ENCODE measurements at regions not wholly inside any gene's neighbourhood (a gene's known extent, or its start where the extent isn't known, plus 50 kb on each side); places are given as distances from the start of the nearest gene placed in this dataset.
"Not testable (repeated sequence)": the region's sequence is repeated elsewhere in the genome, so short reads cannot be mapped to it uniquely, and the experiment has no call there.

DNA sequence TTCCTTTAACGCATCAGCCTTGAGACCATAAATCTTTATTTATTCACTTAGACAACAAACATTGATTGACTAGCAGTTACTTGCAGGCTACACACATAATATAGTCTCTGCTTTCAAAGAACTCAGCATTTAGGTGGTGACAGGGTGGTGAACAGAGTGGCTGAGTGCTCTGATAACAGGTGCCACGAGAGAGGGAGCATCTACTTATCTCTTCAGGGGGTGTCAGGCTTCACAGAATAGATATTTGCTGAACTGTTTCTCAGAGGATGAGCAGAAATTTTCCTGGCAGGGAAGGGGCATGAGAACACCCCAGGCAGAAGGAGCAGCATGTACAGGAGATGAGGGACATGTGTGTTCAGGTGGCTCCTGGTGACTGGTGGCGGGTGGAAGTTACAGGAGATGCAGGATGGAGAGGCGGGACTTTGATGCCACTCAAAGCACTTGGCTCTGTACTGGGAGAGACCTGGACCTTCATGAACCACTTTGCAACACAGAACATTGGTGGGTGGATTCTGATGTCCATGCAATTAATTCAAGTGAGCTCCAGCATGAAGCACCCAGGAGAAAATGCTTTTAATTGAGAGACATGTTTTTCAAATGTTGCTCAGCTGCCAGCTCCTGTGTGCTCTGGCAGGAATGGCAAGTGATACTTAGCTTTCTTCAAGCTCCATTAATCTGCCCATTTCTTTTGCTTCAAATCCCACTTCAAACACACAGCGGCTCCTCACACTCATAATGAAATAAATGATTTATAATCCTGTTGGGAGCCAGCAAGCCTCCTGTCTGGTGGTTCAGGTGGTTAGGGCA lies 248.9 kb downstream of the MYCN start:
- no peak for DNase-seq (ENCODE audit: low read depth)

DNA sequence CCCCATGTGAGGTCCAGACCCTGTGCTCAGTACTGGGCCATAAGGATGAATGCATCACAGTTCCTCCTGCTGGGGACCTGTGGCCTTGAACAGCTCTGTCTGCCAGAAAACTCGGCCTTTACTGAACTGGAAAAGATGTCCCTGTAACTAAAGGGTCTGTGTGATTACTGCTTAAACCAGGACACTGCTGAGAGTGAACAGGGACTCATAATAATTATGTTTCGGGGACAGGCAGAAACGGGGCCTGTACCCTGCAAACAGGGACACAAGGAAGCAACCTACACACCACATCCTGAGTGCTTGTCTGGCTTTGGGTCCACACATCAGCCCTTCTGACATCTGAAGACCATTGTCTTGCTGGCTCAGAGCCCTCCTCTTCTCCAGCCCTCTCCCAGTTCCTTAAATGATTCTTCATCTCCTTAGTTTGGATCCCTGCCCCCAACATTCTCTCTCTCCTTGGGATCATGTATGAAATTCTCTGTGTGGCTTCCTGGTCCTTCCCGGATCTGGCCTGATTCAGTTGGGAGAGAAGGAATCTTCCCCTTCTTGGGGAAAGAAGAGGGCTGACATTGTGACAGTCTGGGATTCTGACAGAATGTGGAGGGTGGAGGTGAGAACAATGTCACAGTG lies 248.0 kb downstream of the MYCN start:
- no peak for DNase-seq (ENCODE audit: low read depth)

DNA sequence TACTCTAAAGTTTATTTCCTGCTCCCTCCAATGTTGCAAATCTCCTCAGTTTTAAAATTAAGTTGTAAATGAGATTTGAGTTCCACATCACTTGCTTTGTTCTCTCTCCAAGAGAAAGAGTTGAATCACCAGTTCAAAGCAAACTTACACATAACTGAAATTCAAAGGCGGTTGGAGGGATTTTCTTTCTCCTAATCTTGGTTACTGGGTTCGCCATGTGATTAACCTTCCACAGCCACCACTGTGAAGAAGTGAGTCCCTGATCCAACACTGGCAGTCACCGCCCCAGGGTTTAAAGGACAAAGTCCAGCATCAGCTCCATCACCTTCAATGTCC lies 247.1 kb downstream of the MYCN start:
- DNase-seq (ENCODE audit: low read depth) = no peak

DNA sequence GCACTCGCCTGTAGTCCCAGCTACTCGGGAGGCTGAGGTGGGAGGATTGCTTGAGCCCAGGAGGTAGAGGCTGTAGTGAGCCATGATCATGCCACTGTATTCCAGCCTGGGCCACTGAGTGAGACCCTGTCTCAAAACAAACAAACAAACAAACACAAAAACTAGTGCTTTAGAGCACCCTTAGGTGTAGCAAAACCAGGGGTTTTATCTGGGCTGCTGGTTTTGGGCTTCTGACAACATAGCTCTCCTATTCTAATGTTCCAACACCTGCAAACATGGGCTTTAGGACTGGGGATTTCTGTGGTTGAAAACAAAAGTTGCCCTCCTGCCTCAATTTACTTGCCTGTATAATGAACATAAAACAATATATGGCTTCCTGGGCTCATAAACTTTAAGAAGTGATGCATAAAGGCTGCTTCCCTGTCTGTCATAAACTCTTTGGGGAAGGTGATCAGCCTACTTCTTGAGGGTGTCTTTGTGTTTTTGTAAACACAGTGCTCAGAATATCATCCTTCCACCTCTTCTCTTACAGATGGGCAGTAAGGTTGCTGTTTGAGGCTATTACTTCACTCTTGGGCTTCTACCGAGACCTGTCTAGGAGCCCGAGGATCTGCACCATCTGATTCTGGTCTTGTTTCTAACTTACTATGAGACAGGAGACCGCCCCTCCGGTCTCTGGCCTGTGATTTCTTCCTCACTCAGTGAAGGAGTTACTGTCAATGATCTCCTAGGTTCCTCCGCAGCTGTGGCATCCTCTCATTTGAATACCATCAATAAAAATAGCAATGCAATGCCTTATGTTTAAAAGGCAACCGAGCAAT lies 246.5 kb downstream of the MYCN start:
- DNase-seq (ENCODE audit: low read depth) = no peak

DNA sequence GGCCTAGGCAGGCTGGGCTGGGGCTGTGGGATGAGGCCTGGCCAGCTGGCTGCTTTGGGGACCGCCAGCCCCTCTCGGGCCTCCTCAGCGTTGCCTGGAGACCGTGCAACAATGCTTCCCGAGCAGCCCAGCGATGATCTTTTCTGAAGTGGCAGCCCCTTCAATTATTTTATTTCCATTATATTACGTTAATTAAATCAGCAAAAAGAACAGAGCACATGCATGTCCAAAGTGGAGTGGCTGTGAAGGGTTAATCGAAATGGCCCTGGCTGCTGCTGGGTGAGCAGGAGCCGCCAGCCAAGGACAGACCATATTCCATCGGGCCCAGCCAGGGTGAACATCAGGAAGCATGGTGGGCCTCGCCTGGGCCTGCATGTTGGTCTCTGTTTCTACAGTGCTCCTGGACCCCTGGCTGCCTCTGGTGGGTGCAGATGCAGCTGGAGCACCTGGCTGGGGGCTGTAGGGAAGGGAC lies 245.5 kb downstream of the MYCN start:
- DNase-seq (ENCODE audit: low read depth) = no peak

DNA sequence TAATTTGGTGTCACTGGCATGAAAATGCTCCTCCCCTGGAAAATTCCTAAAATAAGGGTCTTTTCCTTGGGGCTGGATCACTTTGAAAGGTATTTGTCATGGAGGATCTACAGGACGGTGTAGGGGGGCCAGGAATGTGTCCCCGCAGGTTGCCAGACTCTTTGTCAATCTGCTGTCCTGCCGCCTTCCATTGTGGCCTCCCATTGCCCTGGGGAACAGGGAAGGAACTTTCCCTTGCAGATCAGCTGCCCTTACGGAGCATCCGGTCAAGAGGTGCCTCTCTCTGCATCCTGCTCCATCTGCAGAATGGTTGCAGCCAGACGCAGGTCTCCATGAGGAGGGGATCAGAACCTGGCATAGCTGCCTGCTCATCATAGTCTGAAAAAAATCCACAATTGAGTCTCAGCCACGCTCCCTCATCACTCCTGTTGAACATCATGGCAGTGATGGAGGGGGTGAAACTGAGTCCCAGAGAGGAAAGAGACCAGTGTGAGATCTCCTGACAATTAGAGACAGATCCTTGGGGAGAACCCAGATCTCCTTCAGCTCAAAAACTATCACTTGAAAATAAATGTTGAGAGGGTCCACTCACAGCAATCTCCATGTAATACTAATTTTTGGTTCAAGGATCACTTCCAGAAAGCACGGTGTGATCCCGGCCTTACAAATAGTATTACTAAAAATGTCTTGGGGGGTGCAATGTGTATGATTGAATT lies 244.8 kb downstream of the MYCN start:
- no peak for DNase-seq (ENCODE audit: low read depth)

DNA sequence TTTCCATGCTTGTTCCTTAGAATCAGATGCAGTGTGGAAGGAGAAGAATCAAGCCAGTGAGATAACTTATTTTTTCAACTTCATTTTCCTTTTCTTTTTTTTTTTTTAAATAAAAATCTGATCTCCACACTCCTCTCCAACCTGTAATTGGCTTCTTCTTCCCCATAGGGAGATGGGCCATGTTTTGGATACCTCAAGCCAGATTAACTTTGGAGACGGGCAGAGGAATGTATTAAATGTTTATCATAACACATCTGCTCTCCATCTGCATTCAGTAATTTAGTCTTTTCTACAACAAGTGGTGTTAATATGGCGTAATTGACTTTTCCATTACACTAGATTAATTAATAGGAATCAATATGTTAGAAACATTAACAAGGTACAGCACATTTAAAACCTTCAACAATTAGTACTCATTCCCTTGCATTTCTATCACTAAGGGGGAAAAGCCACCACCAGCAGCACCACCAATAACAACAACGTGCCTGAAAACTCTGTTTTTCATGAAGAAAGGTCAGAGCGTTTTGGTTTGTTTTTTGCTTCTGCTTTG lies 244.1 kb downstream of the MYCN start:
- DNase-seq (ENCODE audit: low read depth) = no peak

DNA sequence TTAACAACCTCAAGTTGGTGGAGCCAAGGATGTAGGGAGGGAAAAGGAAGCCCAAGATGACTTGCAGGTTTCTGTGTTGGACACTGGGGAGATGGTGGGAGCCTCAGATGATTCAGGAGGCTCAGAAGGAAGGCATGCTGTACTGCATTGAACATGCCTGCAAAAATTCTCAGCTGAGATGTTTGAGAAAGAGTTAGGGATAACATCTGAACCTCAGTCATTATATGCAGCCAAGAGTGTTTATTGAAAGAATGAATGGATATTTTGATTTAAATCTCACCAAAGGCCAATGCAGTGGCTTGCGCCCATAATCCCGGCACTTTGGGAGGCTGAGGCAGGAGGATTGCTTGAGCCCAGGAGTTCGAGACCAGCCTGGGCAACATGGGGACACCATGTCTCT lies 243.0 kb downstream of the MYCN start:
- DNase-seq (ENCODE audit: low read depth) = no peak

DNA sequence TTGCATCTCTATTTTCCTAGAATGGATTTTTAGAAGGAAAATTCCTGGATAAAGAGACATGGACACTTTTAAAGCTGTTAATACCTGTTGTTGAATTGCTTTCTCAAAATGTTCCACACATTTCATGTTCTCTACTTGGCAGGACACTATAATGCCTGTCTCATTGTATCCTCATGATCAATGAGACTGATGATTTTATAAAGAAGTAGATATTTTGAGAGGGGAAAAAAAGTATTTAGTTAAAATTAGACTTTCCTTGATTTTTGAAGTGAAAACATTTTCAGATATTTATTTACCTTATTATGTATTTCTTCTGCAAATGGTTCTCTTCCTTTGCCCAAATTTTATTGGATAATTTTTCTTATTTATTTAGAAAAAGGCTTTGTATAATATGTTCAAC lies 242.5 kb downstream of the MYCN start:
- no peak for DNase-seq (ENCODE audit: low read depth)

DNA sequence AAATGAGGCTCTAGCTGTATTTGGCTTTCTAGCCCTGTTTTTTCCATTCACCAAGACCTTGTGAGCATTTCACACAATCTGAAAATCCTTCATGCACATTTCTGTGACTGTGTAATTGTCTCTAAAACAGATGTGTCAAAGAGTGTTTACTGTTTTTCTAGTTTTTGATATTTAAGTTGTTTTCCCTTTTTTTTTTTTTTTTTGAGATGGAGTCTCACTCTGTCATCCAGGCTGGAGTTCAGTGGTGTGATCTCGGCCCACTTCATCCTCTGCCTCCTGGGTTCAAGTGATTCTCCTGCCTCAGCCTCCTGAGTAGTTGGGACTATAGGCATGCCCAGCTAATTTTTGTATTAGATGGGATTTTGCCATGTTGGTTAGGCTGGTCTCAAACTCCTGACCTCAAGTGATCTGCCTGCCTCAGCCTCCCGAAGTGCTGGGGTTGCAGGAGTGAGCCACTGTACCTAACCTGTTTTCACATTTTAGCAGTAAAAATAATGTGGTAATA lies 242.0 kb downstream of the MYCN start:
- DNase-seq (ENCODE audit: low read depth) = not testable (repeated sequence)

DNA sequence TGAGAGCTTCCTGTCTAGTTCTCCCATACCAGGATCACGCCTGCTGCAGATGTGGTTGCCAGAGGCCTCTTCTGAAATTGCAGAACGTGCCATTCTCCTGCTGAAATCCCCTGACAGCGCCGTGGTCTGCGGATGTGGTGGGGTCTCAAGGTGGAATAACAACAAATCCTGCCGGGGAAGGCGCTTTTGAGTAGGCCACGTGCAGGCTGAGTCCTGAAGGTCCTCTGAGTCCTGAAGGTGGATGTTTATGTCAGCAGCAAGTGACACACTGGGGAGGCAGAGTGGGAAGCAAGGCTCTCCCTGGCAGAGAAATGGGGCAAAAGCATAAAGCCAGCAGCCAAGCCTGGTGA lies 241.4 kb downstream of the MYCN start:
- DNase-seq (ENCODE audit: low read depth) = no peak

DNA sequence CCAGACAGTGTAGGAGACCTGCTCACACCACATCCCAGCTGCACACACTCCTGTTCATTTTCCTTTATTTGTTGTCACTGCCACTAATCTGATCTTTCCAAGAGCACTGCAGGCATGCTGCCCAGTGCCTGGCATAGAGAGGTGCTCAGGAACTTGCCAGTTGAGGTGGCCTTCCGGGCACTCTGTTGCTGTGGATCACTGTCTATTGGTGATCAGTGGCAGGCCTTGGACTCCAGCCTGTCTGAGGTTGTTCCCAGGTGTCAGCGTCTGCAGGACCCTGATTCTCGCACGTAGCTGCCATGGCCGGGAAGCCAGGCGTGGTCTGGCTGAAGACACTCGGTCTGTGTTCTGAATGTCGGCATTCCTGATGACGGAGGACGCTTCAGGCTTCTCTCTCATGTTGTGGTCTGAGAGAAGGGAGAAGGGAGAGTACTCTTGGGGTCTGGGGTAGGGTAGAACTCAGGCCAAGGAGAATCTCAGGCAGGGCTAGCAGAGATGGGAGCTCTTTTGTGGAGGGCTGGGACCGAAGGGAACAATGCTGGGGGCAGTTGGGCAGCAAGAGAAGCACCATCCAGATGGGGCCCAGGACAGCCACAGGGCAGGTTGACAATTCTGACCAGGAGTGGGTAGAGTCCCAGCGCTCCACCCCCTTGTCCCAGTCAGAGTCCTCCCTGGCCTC lies 240.9 kb downstream of the MYCN start:
- no peak for DNase-seq (ENCODE audit: low read depth)

DNA sequence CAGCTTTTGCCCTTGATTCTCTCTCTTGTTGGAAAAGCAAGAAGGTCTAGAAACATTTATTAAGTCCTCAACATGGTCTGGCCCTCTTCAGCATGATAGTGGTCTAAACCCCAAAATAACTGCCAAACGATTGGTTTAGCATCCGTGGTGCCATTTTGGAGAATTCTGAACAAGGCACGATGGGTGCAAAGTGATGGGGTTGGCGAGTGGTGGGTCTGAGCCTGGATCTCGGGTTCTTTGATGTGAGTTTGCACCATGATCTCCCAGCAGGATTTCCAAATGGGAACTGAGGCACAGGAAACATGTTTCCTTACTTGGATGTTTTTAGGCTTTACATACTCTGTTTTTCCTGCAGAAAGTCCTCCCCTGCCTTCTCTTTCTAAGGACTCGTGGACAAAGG lies 240.3 kb downstream of the MYCN start:
- no peak for DNase-seq (ENCODE audit: low read depth)

DNA sequence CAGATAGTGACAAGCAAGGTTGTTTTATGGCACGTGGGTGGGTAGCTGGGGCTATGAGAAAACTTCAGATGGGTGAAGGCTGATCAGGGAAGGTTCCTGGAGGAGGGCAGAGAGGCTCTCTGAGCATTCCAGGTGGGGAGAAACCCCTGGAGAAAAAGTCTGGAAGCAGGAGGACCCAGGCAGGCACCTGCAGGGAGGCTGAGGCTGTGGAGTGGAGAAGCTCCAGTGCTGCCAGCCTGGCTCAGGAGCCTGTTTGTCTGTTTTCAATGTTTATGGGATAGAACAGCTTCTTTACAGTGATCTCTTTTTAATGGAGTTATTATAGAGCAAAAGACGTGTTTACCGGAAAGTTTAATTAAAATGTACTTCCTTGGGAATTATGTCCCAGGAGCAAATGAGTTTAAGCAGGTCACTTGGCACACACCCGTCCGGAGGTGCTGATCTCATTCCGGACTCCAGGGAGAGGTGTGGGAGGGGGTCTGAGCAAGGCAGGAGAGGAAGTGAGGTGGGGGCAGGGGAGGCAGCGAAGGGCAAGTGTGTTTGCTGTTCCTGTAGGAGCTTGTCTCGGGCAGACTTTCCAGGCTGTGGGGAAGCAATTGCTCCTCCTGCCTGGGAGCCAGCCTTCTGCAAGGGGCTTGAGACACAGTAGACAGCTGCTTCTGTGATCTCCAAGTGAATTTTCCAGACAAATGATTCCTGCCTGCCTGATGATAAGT lies 239.5 kb downstream of the MYCN start:
- DNase-seq (ENCODE audit: low read depth) = no peak

DNA sequence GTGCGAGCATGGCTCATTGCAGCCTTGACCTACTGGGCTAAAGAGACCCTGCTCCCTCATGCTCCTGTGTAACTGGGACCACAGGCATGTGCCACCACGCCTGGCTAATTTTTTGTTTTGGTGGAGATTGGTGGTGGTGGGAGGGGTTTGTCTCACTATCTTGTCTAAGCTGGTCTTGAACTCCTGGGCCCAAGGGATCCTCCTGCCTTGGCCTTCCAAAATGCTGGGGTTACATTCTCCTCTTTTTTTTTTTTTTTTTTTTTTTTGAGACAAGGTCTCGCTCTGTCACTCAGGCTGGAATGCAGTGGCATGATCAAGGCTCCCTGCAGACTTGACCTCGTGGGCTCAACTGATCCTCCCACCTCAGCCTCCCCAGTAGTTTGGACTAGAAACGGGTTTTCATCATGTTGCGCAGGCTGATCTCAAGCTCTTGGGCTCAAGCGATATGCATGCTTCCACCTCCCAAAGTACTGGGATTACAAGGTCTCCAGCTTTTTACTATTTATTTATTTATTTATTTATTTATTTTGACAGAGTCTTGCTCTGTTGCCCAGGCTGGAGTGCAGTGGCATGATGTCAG lies 238.3 kb downstream of the MYCN start:
- DNase-seq (ENCODE audit: low read depth) = no peak

DNA sequence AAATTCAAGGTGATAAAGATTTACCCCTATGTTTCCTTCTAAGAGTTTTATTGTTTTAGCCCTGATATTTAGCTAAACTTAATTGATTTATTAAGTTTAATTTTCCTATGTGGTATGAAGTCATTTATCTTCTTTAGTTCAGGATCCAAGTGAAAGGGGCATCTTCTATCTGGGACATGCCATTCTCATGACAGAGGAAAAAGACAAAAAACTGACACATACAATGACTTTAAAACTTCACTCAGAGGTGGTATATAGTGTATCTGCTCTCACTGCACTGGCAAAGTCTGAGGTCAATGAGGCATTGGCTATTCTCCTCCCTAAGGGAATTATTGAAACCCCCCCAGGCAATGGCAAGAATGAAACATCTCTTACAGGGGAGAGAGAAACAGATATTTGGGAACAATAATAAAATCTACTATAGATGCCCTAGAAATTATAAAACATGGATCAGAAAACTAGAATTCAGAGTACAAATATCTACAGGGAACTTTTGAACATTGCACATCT lies 237.4 kb downstream of the MYCN start:
- no peak for DNase-seq (ENCODE audit: low read depth)

DNA sequence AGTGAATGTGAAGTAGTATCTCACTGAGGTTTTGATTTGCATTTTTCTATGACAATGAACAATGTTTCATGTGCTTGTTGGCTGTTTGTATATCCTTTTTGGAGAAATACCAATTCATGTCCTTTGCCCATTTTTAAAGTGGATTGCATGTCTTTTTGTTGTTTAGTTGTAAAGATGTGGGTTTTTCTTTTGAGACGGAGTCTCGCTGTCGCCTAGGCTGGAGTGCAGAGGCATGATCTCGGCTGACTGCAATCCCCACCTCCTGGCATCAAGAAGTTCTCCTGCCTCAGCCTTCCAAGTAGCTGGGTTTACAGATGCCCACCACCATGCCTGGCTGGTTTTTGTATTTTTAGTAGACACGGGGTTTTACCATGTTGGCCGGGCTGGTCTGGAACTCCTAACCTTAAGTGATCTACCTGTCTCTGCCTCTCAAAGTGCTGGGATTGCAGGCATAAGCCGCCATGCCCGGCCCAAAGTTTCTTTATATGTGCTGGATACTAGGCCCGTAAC lies 236.7 kb downstream of the MYCN start:
- no peak for DNase-seq (ENCODE audit: low read depth)

DNA sequence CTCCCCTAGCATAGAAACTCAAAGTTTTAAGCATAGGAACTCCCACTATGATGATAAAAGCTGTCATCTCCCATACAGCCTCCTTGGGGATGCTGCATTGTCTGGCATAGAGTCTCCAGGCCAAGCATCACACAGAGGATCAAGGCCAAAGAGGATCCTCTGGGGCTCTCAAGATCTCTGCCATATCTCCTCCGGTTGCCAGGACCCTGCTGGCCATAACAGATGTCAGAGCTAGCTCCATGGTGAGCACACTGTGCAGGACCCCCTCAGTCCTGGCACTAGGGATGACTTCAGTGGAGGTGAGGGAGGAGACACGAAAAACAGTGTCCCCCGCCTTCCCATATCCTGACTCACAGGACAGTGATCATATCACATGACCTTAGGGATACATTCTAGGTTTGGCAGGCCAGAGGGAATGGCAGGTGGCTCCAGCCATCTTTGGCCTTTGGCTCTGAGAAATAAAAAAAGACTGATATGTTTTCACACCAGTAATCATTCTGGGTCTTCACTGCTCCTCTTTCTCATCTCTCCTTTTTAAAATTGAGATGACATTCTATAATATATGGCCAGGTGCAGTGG lies 235.0 kb downstream of the MYCN start:
- DNase-seq (ENCODE audit: low read depth) = no peak

DNA sequence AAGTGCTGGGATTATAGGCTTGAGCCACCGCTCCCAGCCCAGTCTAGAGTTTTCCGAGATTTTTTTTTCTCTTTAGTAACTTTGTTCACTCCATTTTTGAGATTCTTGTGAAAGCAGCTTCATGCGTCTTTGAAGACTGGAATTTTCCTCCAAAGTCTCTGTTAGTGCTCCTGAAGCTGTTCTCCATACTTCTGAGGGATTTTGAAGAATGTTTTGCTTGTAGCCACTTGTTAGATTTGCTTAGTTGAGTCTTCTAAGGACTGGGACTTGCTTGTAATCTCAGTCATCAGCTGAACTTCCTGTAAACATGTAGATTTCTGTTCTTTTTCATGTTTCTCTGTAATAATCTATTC lies 234.3 kb downstream of the MYCN start:
- DNase-seq (ENCODE audit: low read depth) = no peak

All from RPMI7951 (cell line).